ENCODE measurements at regions not wholly inside any gene's neighbourhood (a gene's known extent, or its start where the extent isn't known, plus 50 kb on each side); places are given as distances from the start of the nearest gene placed in this dataset.

- Histone ChIP-seq H3K9me3 (ENCODE audit: low read depth, low read length) (no peaks in the 10 kb centered on the region), H3K4me1 (ENCODE audit: insufficient read depth, low read length) (no peaks in the 10 kb centered on the region), H3K4me3 (ENCODE audit: low read length) (no peak overlapping the region), H3K27me3 (ENCODE audit: insufficient read depth, low read length) (no peaks in the 10 kb centered on the region)
Observed at GRCh38 chr1:194940336-194941030, 1667.8 kb downstream of the KCNT2 start.

- H3K4me3 ChIP-seq (ENCODE audit: low read length) = no peak overlapping the region
- no peaks in the 10 kb centered on the region for H3K27me3 ChIP-seq (ENCODE audit: insufficient read depth, low read length)
- H3K9me3 ChIP-seq (ENCODE audit: low read depth, low read length) = no peaks in the 10 kb centered on the region
- H3K4me1 ChIP-seq (ENCODE audit: insufficient read depth, low read length) = no peaks in the 10 kb centered on the region
Observed at GRCh38 chr1:194935864-194936263, 1672.4 kb downstream of the KCNT2 start.

GRCh38 chr1:194931166-194931565 is 1677.1 kb downstream of the KCNT2 start:
- Histone ChIP-seq H3K27me3 (ENCODE audit: insufficient read depth, low read length) (no peaks in the 10 kb centered on the region), H3K4me1 (ENCODE audit: insufficient read depth, low read length) (no peaks in the 10 kb centered on the region), H3K9me3 (ENCODE audit: low read depth, low read length) (no peaks in the 10 kb centered on the region), H3K4me3 (ENCODE audit: low read length) (no peak overlapping the region)

GRCh38 chr1:194930132-194930531 is 1678.1 kb downstream of the KCNT2 start:
- Histone ChIP-seq H3K4me1 (ENCODE audit: insufficient read depth, low read length) (no peaks in the 10 kb centered on the region), H3K27me3 (ENCODE audit: insufficient read depth, low read length) (no peaks in the 10 kb centered on the region), H3K9me3 (ENCODE audit: low read depth, low read length) (no peaks in the 10 kb centered on the region)

GRCh38 chr1:194929357-194929756 is 1678.9 kb downstream of the KCNT2 start:
- Histone ChIP-seq H3K4me1 (ENCODE audit: insufficient read depth, low read length) (no peaks in the 10 kb centered on the region), H3K4me3 (ENCODE audit: low read length) (no peak overlapping the region), H3K27me3 (ENCODE audit: insufficient read depth, low read length) (no peaks in the 10 kb centered on the region), H3K9me3 (ENCODE audit: low read depth, low read length) (no peaks in the 10 kb centered on the region)

More at GRCh38 chr1:194930132-194930531, 1678.1 kb downstream of the KCNT2 start:
- H3K4me3 ChIP-seq (ENCODE audit: low read length) = no peak overlapping the region

- Histone ChIP-seq H3K4me3 (ENCODE audit: low read length) (no peak overlapping the region), H3K27me3 (ENCODE audit: insufficient read depth, low read length) (no peaks in the 10 kb centered on the region), H3K4me1 (ENCODE audit: insufficient read depth, low read length) (no peaks in the 10 kb centered on the region), H3K9me3 (ENCODE audit: low read depth, low read length) (no peaks in the 10 kb centered on the region)
Observed at GRCh38 chr1:194919146-194919545, 1689.1 kb downstream of the KCNT2 start.

GRCh38 chr1:194917769-194918168 is 1690.5 kb downstream of the KCNT2 start:
- no peaks in the 10 kb centered on the region for H3K4me1 ChIP-seq (ENCODE audit: insufficient read depth, low read length)
- no peak overlapping the region for H3K4me3 ChIP-seq (ENCODE audit: low read length)
- H3K9me3 ChIP-seq (ENCODE audit: low read depth, low read length) = no peaks in the 10 kb centered on the region
- no peaks in the 10 kb centered on the region for H3K27me3 ChIP-seq (ENCODE audit: insufficient read depth, low read length)

GRCh38 chr1:194908643-194909042 is 1699.6 kb downstream of the KCNT2 start:
- H3K4me1 ChIP-seq (ENCODE audit: insufficient read depth, low read length) = no peaks in the 10 kb centered on the region
- H3K27me3 ChIP-seq (ENCODE audit: insufficient read depth, low read length) = no peaks in the 10 kb centered on the region

GRCh38 chr1:194903524-194903923 is 1704.7 kb downstream of the KCNT2 start:
- H3K27me3 ChIP-seq (ENCODE audit: insufficient read depth, low read length) = no peaks in the 10 kb centered on the region
- no peak overlapping the region for H3K4me3 ChIP-seq (ENCODE audit: low read length)
- H3K9me3 ChIP-seq (ENCODE audit: low read depth, low read length) = no peaks in the 10 kb centered on the region
- H3K4me1 ChIP-seq (ENCODE audit: insufficient read depth, low read length) = no peaks in the 10 kb centered on the region

More at GRCh38 chr1:194908643-194909042, 1699.6 kb downstream of the KCNT2 start:
- no peaks in the 10 kb centered on the region for H3K9me3 ChIP-seq (ENCODE audit: low read depth, low read length)
- no peak overlapping the region for H3K4me3 ChIP-seq (ENCODE audit: low read length)

GRCh38 chr1:194889310-194889709 is 1702.9 kb upstream of the B3GALT2 start:
- Histone ChIP-seq H3K27me3 (ENCODE audit: insufficient read depth, low read length) (no peaks in the 10 kb centered on the region), H3K4me3 (ENCODE audit: low read length) (no peak overlapping the region), H3K9me3 (ENCODE audit: low read depth, low read length) (no peaks in the 10 kb centered on the region), H3K4me1 (ENCODE audit: insufficient read depth, low read length) (no peaks in the 10 kb centered on the region)

GRCh38 chr1:194870860-194871259 is 1684.4 kb upstream of the B3GALT2 start:
- H3K4me3 ChIP-seq (ENCODE audit: low read length) = no peak overlapping the region

GRCh38 chr1:194866153-194866552 is 1679.7 kb upstream of the B3GALT2 start:
- no peaks in the 10 kb centered on the region for H3K4me1 ChIP-seq (ENCODE audit: insufficient read depth, low read length)
- H3K27me3 ChIP-seq (ENCODE audit: insufficient read depth, low read length) = no peaks in the 10 kb centered on the region
- H3K4me3 ChIP-seq (ENCODE audit: low read length) = no peak overlapping the region
- H3K9me3 ChIP-seq (ENCODE audit: low read depth, low read length) = no peaks in the 10 kb centered on the region

More at GRCh38 chr1:194870860-194871259, 1684.4 kb upstream of the B3GALT2 start:
- Histone ChIP-seq H3K9me3 (ENCODE audit: low read depth, low read length) (no peaks in the 10 kb centered on the region), H3K27me3 (ENCODE audit: insufficient read depth, low read length) (no peaks in the 10 kb centered on the region), H3K4me1 (ENCODE audit: insufficient read depth, low read length) (no peaks in the 10 kb centered on the region)

- Histone ChIP-seq H3K4me3 (ENCODE audit: low read length) (no peak overlapping the region), H3K9me3 (ENCODE audit: low read depth, low read length) (no peaks in the 10 kb centered on the region), H3K4me1 (ENCODE audit: insufficient read depth, low read length) (no peaks in the 10 kb centered on the region), H3K27me3 (ENCODE audit: insufficient read depth, low read length) (no peaks in the 10 kb centered on the region)
Observed at GRCh38 chr1:194865383-194865782, 1679.0 kb upstream of the B3GALT2 start.

GRCh38 chr1:194862129-194862528 is 1675.7 kb upstream of the B3GALT2 start:
- H3K4me1 ChIP-seq (ENCODE audit: insufficient read depth, low read length) = no peaks in the 10 kb centered on the region
- H3K9me3 ChIP-seq (ENCODE audit: low read depth, low read length) = no peaks in the 10 kb centered on the region
- H3K27me3 ChIP-seq (ENCODE audit: insufficient read depth, low read length) = no peaks in the 10 kb centered on the region
- H3K4me3 ChIP-seq (ENCODE audit: low read length) = no peak overlapping the region

GRCh38 chr1:194860248-194861201 is 1674.1 kb upstream of the B3GALT2 start:
- H3K4me1 ChIP-seq (ENCODE audit: insufficient read depth, low read length) = no peaks in the 10 kb centered on the region
- H3K9me3 ChIP-seq (ENCODE audit: low read depth, low read length) = no peaks in the 10 kb centered on the region
- no peak overlapping the region for H3K4me3 ChIP-seq (ENCODE audit: low read length)
- H3K27me3 ChIP-seq (ENCODE audit: insufficient read depth, low read length) = no peaks in the 10 kb centered on the region

All from mononuclear cell (primary cell).